HG03064 (cell line): ENCODE measurements at regions not wholly inside any gene's neighbourhood (a gene's known extent, or its start where the extent isn't known, plus 50 kb on each side); places are given as distances from the start of the nearest gene placed in this dataset.
"Not testable (repeated sequence)": the region's sequence is repeated elsewhere in the genome, so short reads cannot be mapped to it uniquely, and the experiment has no call there.

Experiments
- ATAC-seq: cut with Tn5 transposase; IDR thresholded peaks from one replicate; pipeline ENCODE4 v1.9.1; 2021; ENCODE audit warnings: low read depth; ENCODE audit not compliant: unreplicated experiment

DNA sequence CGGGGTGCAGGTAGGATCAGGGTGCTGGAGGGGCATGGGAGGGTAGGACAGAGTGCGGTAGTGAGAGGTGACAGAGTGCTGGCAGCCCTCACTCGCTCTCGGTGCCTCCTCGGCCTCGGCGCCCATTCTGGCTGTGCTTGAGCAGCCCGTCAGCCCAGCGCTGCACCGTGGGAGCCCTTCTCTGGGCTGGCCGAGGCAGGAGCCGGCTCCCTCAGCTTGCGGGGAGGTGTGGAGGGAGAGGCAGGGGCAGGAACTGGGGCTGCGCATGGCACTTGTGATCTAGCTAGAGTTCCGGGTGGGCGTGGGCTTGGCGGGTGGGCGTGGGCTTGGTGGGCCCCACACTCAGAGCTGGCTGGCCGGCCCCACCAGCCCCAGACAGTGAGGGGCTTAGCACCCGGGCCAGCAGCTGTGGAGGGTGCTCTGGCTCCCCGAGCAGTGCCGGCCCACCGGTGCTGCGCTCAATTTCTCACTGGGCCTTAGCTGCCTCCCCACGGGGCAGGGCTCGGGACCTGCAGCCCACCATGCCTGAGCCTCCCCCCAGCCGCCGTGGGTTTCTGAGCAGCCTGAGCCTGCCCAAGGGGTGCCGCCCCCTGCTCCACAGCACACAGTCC is 112.8 kb upstream of the DUSP22 start:
- no peak for ATAC-seq

DNA sequence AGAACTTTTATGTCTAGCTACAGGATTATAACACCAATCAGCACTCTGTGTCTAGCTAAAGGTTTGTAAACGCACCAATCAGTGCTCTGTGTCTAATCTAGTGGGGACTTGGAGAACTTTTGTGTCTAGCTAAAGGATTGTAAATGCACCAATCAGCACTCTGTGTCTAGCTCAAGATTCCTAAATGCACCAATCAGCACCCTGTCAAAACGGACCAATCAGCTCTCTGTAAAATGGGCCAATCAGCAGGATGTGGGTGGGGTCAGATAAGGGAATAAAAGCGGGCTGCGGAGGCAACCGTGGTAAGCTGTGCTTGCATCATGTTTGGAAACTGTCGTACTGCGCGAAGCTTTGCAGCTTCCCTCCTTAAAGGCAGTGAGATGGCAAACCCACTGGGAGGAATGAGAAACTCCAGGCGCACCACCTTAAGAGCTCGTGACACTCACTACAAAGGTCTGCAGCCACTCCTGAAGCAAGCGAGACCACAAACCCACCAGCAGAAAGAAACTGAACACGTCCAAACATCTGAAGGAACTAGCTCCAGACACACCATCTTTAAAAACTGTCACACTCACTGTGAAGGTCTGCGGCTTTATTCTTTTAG is 112.1 kb upstream of the DUSP22 start:
- not testable (repeated sequence) for ATAC-seq

DNA sequence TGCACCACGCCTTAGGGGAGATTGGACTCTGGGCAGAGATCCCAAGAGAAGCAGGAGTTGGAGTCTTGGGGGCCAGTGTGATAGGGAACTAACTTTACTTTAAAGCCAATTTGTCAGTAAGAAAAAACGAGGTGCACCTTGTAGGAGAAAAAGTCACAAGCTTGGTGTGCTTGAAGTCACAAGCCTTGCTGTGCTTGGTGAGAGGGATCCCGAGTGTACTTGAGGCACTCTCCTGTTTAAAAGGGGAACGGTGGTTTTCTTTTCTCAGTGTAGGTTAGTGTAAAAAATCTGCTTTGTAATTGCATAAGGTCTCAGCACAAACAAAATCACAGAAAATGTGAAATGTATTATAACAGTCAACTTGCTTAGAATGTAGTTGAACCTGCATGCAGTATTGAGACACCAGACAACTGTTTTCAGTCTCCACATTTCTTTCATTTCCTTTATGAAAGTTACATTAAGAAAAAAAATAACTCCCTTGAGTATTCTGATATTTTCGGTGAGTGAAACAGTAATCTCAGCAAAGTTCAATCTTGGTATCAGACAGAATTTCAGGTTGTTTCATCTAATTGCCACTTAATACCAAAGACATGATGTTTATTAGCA is 111.1 kb upstream of the DUSP22 start:
- peak; percentile 54 for ATAC-seq

GRCh38 chr6:183668-184067 is 108.6 kb upstream of the DUSP22 start:
- no peak for ATAC-seq

DNA sequence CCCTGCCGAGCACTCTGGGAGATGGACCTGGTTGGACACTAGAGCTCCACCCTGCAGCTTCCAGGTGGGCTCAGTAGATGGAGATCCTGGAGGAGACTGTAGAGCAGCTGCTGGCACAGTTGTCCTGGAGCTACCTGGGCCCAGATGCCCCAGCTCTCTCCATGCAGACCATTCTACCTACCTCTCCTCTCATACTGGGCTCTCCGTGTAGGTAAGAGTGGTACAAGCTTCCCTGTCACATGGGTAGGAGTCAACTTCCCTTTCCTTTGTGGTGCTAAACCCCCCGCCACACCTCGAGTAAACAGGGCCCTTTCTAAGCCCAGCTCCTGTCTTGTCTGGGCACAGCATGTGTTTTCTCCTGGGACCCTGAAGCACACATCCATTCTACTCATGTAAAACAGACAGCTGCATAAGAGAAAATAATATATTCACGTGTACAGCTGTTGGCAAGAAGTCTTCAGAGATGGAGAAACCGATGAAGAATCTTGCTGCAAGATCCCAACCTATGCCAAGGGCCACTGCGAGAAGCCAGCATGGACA is 108.1 kb upstream of the DUSP22 start:
- ATAC-seq = no peak

DNA sequence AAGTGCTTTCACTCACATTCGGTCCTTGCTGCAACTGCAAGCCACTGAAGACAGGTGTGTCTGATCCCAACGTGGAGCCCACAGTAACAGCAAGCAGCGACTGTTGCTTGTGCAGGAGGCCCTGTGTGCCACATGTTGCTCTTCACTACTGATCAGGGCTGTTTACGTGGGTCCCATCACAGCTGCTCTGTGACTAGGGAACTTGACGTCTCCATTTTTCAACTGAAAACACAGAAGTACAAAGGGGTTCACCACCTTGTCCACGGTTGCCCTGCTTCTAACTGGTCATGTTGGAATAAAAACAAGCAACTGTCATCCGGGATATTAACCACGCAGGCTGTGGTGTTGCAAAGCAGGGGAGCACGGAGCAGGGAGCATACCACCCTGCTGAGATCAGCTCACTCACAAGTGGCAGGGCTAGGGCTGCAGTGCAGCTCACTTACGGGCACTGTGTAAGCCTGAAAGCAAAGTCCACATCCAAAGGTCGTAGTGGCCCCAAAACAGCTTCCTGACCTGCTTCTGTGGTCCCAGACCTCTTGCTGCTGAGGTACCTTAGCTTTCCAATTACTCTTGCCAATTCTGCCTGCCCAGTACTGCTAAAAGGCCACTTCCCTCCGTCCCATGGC is 105.8 kb upstream of the DUSP22 start:
- no peak for ATAC-seq

DNA sequence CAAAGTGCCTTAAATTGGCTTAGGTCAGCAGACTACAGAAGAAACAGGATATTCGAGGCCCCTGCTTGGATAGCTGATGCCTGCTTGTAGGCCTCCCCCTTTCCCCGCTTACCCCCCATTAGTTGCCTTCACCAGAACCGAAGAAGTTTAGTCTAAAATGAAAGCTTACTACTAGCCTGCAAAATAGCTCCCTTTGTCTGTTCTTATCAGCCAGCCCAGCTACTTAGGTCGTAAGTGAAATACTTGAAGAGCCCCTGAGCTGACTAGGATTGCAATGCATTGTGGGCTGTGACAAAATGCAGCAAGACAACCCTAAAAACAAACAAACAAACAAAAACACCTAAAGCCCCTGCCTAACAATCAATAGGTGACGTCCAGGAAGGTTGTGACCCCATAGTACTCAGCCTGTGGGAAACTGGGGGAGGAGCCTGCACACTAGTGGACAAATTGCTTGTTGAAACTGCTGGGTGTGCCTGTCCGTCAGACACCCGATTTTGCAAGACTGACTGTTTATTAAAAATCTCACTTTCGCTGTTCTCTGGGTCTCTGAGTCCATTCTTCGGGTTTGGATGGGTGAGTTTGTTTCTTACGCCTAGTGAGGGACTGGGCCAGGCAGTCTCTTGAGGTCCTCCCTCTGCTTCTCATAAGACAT is 105.0 kb upstream of the DUSP22 start:
- no peak for ATAC-seq

- ATAC-seq = peak; percentile 44
These were observed 103.2 kb upstream of the DUSP22 start for GRCh38 chr6:188821-189655.

DNA sequence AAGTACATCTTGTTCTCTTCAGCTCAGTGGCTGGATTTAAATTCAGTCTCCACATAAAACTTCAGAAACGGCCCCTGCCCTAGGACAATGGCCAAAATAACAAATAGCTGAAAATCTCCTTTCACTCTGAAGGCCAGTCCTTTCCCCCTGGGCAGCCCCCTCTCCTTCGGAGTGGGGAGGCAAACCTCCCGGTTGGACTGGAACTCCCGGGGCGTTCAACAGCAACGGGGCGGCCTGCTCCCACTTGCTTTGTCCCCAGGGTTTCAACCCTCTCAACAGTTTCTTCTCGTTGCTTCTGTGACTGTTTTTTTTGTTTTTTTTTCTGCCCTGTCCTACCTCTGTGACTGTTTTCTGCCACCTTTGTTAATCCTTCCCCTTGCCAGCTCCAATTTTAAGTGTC is 102.6 kb upstream of the DUSP22 start:
- peak; percentile 2 for ATAC-seq

DNA sequence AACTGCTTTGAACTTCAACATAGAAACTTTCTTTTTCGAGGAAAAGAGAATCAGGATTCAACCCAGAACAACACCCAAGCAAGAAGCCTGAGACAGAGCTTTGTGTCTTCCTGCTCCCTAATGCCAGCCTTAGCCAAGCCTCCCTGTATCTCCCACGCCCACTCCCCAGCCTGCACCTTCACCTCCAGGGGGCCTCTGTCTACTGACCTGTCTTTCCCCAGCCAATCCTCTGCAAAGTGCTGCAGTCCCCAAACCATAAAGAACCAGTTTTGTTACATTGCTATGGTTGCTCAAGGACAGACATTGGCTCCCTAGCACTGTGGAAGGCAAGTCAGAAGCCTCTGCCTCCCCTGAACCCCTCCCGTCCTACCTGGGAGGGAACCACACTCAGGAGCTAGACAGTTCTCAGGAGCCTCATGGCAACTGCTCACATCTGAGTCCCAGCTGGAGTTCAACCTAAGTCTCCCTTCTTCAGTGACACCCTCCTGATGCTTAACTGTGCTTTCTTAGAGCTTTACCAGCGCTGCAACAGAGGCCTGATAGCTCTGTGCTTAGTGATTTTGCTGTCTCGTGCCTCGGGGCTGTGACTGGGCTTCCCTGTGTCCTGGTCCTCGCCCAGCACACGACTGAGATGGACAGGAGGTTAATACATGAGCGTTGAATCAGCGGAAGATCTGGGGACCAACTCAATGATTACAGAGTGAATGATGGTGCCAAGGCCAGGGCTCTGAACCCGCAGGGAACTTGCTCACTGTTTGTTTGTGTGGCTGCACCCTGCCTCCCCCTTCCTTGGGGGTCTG is 101.5 kb upstream of the DUSP22 start:
- ATAC-seq = no peak

GRCh38 chr6:191487-192312 is 100.6 kb upstream of the DUSP22 start:
- no peak for ATAC-seq

DNA sequence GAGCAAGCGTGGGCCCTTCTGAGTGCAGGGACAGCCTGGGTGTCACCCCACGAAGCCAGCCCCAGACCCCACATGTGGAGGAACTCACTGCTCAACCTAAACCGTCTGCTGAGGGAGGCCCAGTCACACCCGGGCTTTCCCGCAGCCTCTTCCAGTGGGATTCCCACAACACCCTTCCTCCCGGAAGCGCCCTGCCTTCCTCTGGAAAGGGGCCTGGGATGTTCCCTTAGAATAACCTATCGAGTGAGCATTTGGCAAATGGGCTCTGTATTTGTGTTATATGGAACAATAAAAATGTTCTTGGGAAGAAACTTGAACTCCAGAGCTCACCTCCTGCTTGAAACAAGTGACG is 100.0 kb upstream of the DUSP22 start:
- ATAC-seq = no peak

DNA sequence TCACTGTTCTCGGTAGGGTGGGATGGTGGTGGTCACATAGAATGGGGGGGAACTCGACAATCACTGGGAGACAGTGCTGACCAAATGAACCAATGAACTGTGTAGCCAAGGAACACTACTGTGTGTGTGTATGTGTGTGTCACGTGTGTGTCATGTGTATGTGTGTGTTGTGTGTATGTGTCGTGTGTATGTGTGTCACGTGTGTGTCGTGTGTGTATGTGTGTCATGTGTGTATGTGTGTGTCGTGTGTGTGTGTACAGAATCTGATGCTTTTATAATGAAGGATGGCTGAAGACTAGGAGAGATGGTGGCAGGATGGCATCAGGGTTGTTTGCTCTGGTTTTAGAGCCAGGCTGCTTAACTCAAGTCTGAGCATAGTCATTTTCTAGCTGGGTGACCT is 99.1 kb upstream of the DUSP22 start:
- ATAC-seq = no peak

GRCh38 chr6:193773-194310 is 98.4 kb upstream of the DUSP22 start:
- no peak for ATAC-seq

DNA sequence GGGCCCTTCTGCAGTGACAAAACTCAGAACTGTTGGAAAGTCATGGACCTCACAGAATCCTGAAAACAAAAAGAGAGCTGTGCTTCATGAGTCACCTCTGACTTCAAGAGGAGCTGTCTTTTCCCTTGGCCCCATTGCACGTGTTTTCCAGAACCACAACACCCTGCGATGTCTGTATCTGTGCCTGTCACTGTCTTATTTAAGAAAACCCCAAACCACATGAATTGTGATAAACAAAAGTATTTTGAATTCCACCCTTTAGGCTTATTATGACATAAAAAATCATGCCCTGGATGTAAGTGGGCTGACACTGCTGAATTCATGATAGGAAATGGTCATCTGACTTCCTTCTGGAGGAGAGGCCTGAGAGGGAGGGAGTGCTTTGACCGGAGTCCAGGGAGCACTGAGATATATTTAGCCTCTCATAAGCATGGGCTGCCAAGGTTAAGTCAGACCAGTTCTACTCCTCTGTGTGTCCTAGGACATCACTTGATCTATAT is 96.4 kb upstream of the DUSP22 start:
- ATAC-seq = no peak

- ATAC-seq = no peak
These were observed 95.7 kb upstream of the DUSP22 start for GRCh38 chr6:196543-196942.

DNA sequence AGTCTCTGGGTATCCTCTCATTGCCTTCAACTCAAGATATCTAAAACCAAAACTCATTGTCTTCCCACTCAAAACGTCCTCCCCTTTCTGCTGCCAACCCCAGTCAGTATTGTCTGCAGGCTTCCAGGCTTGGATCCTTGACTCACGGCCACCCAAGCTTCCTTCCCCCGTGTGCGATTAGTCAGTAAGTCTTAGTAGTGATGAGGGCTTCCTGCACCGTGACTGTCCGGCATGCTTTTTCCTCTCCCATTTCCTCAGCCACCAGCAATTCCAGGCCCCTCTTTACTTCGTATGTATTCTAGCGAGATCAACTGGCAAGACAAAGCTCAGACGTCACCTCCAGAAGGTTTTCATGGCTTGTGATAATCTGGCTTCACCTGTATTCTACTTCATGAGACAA is 88.6 kb upstream of the DUSP22 start:
- ATAC-seq = no peak

- ATAC-seq = no peak
These were observed 86.0 kb upstream of the DUSP22 start for GRCh38 chr6:206264-206663.
